Left lung (tissue), 4 donors: ENCODE measurements at regions not wholly inside any gene's neighbourhood (a gene's known extent, or its start where the extent isn't known, plus 50 kb on each side); places are given as distances from the start of the nearest gene placed in this dataset.

Experiments used
- ATAC-seq: fragments of 200-7000 bp; cut with Tn5 transposase; one replicate; pipeline ENCODE4 v1.9.1; 2020; ENCODE audit warnings: moderate library complexity
- DNase-seq, 4 donors: peaks; one replicate each; pipeline ENCODE4 v3.0.0-alpha.2; 2013 to 2020
- H3K27ac ChIP-seq, 2 donors: fragments of 200-600 bp; sonication (generic) in 1 of 2; one replicate each; pipeline versions ENCODE4 v1.5.0 to v1.8.0; 2020 to 2021
- H3K27me3 ChIP-seq, 2 donors: fragments of 200-600 bp; sonication (generic) in 1 of 2; one replicate each; pipeline versions ENCODE4 v1.5.0 to v1.8.0; 2020 to 2021
- H3K36me3 ChIP-seq, 2 donors: fragments of 200-600 bp; sonication (generic) in 1 of 2; one replicate each; pipeline versions ENCODE4 v1.5.0 to v1.8.0; 2020 to 2021
- H3K4me1 ChIP-seq, 2 donors: fragments of 200-600 bp; one replicate each; pipeline ENCODE4 v1.8.0; 2021
- H3K4me3 ChIP-seq, 2 donors: fragments of 200-600 bp; sonication (generic) in 1 of 2; one replicate each; pipeline versions ENCODE4 v1.5.0 to v1.8.0; 2020 to 2021; ENCODE audit warnings: mild to moderate bottlenecking in 1 of 2
- H3K9me3 ChIP-seq, 2 donors: fragments of 200-600 bp; sonication (generic) in 1 of 2; one replicate each; pipeline versions ENCODE4 v1.5.0 to v1.8.0; 2020 to 2021
- intact Hi-C, 2 donors: fragments of 100-400 bp; cut with DNase I; formaldehyde crosslinking; loops; one replicate each; pipeline versions ENCODE4 v1.11.2 to v1.14.2; 2022
- TF ChIP-seq, protein P1 (sequence below), 2 donors: fragments of 200-600 bp; sonication (generic) in 1 of 2; IDR thresholded peaks; one replicate each; pipeline versions ENCODE4 v1.5.0 to v1.8.0; 2021; ENCODE audit warnings: antibody characterized with exemption in 2 of 2
- donor health status: DM: no; HTN: yes; CAD: no.
- donor health status: DM: no; HTN: no; CAD: no.

GRCh38 chr10:131516285-131516684, 204.8 kb upstream of the TCERG1L start:
- TF ChIP-seq, protein P1, sequence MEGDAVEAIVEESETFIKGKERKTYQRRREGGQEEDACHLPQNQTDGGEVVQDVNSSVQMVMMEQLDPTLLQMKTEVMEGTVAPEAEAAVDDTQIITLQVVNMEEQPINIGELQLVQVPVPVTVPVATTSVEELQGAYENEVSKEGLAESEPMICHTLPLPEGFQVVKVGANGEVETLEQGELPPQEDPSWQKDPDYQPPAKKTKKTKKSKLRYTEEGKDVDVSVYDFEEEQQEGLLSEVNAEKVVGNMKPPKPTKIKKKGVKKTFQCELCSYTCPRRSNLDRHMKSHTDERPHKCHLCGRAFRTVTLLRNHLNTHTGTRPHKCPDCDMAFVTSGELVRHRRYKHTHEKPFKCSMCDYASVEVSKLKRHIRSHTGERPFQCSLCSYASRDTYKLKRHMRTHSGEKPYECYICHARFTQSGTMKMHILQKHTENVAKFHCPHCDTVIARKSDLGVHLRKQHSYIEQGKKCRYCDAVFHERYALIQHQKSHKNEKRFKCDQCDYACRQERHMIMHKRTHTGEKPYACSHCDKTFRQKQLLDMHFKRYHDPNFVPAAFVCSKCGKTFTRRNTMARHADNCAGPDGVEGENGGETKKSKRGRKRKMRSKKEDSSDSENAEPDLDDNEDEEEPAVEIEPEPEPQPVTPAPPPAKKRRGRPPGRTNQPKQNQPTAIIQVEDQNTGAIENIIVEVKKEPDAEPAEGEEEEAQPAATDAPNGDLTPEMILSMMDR (IDR thresholded peaks at IDR 0.05): no peak
- no peaks in the 10 kb centered on the region for H3K9me3 ChIP-seq
- H3K27me3 ChIP-seq: peaks cover 0 to 24% of the 10 kb centered on the region in 2 donors
- no peaks in the 10 kb centered on the region for H3K4me1 ChIP-seq
- intact Hi-C loops: no loop called here
- no peak for ATAC-seq
- no peaks in the 10 kb centered on the region for H3K36me3 ChIP-seq
- H3K4me3 ChIP-seq: no peak overlapping the region
- DNase-seq: no peak
- no peak overlapping the region for H3K27ac ChIP-seq

- intact Hi-C loops: no loop called here
- no peaks in the 10 kb centered on the region for H3K4me1 ChIP-seq
- H3K4me3 ChIP-seq: no peak overlapping the region
Observed at GRCh38 chr10:131517781-131518180, 206.3 kb upstream of the TCERG1L start.

DNA sequence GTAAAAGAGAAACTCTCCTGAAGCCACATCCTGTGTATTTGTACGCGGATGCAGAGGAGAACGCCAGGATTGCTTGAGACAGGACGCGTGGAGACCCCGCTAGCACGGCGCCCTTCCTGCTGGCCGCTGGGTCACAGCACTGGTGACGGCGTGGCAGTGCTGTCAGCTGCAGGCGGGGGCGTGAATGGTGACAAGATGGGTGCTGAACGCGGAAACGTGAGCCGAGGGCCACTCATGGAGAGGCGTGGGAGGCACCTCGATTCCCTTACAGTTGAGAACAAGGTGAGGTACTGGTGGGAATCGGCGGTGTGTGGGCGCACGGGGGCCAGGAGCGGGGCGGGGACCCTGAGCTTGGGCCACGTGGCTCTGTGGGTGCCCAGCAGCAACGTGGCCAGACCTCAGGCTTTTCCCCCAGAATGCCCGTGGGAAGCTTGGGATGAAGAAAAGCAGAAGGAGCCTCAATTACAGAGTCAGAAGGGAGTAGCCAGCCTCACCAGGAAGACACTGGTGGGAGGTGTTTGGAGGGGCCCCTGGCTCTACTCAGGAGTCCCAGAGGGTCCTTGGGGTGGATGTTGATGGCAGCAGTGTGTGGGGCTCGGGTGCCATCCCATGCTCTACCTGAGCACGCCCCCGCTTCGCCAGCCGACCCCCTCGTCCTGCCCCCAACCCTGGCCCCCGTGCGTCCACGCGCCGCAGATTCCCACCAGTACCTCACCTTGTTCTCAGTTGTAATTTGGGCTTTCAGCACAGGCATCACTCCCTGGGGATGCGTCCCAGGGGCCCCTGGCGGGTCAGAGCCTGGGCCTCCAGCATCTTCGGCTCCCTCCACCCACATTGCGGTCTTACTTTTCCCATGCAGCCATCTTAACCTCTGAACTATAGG, 208.4 kb upstream of the TCERG1L start:
- Histone ChIP-seq H3K27me3 (peaks cover 0 to 9% of the 10 kb centered on the region in 2 donors), H3K9me3 (peaks cover 0 to 7% of the 10 kb centered on the region in 2 donors), H3K4me1 (no peaks in the 10 kb centered on the region), H3K27ac (no peak overlapping the region), H3K4me3 (no peak overlapping the region), H3K36me3 (no peaks in the 10 kb centered on the region)
- TF ChIP-seq, protein P1 (IDR thresholded peaks at IDR 0.05): no peak
- DNase-seq: no peak
- no peak for ATAC-seq
- intact Hi-C loops: no loop called here

More at GRCh38 chr10:131517781-131518180, 206.3 kb upstream of the TCERG1L start:
- ATAC-seq (no peak), DNase-seq (no peak)
- H3K36me3 ChIP-seq: no peaks in the 10 kb centered on the region
- no peak overlapping the region for H3K27ac ChIP-seq
- TF ChIP-seq, protein P1 (IDR thresholded peaks at IDR 0.05): no peak
- H3K27me3 ChIP-seq: peaks cover 0 to 24% of the 10 kb centered on the region in 2 donors
- H3K9me3 ChIP-seq: no peaks in the 10 kb centered on the region

DNA sequence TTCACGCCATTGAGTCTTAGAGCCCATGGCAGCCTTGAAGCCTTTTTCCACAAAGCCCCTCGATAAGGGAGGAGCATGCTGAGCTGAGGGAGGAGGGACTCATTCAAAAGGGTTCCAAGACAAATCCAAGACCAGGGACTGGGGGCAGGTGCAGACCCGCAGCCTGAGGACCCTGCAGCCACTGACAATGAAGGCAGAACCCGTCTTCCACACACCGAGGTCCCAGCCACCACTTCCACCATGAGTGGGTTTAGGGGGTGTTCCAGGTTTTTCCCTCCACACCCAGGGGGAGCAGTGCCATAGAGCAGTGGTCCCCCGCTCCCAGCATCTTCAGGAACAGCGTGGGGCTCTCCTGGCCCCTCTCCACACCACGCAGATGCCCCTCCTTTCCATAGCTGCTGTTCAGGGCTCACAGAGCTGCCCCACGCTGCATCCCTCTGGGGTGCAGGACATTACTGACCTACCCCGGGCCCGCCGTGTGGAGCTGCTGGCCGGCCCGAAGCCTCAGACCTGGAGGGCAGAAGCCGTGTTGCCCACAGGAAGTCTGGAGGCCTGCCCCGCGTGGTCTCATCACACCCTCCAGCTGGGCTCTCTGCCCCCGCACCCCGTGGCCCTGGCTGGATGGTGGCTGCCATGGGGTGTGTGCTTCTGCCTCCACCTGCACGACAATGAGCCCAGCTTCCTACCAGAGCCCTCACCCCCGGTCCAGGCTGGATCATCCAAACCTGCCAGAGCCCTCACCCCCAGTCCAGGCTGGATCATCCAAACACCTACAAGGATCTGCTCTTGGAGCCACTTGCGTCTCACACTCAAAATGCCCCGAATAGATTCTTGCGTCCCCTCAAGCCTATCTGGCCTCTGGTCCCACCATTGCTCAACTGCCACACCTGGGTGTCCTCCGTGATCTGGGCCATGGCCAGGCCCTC, 220.0 kb upstream of the TCERG1L start:
- Histone ChIP-seq H3K4me1 (no peaks in the 10 kb centered on the region), H3K4me3 (no peak overlapping the region), H3K36me3 (no peaks in the 10 kb centered on the region), H3K27me3 (peaks cover 0 to 5% of the 10 kb centered on the region in 2 donors), H3K9me3 (no peaks in the 10 kb centered on the region), H3K27ac (no peak overlapping the region)
- intact Hi-C loops: no loop called here
- peak in 1 of 4 donors; percentile 65 for DNase-seq
- TF ChIP-seq, protein P1 (IDR thresholded peaks at IDR 0.05): no peak
- no peak for ATAC-seq

DNA sequence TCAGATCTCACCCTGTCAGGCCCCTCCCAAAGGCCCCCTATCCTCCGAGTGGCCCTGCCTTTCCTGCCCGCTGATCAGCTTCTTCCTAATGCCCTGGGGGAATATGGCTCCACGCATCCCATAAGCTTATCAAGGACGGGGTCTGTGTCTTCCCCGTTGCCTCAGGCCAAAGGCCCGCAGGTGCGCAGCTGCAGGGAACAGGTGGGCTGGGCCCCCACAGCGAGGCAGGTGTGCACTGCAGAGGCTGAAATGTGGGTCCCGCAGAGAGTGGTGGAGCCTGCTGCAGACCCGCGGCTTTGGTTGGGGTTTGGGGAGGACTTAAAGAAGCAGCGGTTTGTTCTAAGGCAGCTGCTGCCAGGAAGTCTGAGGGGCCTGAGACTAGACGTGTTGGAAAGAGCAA, 220.8 kb upstream of the TCERG1L start:
- H3K27ac ChIP-seq: no peak overlapping the region
- H3K4me3 ChIP-seq: no peak overlapping the region
- TF ChIP-seq, protein P1 (IDR thresholded peaks at IDR 0.05): no peak
- peaks cover 0 to 5% of the 10 kb centered on the region in 2 donors for H3K27me3 ChIP-seq
- DNase-seq (no peak), ATAC-seq (no peak)
- intact Hi-C loops: no loop called here
- no peaks in the 10 kb centered on the region for H3K36me3 ChIP-seq
- no peaks in the 10 kb centered on the region for H3K4me1 ChIP-seq
- no peaks in the 10 kb centered on the region for H3K9me3 ChIP-seq
